ENCODE measurements at regions not wholly inside any gene's neighbourhood (a gene's known extent, or its start where the extent isn't known, plus 50 kb on each side); places are given as distances from the start of the nearest gene placed in this dataset.

DNA sequence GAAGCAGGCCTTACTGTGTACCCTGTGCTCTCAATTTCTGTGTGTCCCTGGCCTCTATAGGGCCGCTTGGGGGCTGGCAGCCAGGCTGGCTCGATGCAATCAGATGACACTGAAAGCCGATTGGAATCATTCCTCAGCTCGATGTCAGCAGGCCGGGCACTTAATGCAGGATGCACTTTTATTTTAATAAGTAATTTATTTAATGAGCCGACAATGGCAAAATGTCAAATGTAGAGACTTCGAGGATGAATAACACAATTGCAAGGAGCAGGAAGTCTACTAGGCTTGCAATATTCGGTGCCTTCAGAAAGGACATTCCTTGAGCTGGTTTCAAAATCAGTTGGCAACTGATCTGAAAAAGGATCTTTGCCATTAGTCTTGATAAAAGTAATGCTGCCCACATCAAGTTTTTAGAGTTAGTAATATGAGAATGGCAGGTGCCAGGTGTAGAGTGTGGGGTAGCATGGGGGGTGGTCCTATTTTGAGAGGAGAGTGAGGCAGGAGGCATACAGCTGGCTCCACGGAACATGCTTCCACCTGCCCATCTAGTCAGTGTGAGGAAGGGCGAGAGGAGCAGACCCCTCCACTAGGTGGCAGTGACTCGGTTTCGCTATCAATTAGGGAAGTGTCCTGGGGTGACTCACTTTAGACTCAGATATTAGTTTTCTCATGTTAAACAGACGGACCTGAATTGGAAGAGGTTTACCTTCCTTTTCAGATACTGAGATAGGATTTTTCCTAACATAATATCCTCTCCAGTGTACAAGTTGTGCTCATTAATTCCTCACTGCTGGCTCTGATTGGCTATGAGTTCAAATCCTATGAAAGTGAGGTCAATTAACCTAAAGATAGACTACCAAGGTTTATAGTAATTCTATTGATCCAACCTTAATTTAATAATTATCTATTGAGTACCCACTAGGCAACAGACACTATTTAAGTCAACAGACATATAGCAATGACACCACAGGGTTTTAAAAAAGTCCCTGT is 80.9 kb downstream of the NABP1 start:
- peak; percentile 69 for TF ChIP-seq CTCF (IDR thresholded peaks at IDR 0.05; ENCODE audit: low read depth, low read length)
- peak; percentile 45 to 59 for DNase-seq (ENCODE audit: low read depth in 2 of 2)
- H3K4me3 ChIP-seq (replicated peaks in 1 of 2; ENCODE audit: low read depth in 2 of 2, low read length in 2 of 2), result no peak overlapping the region

- no peak for DNase-seq (ENCODE audit: low read depth in 2 of 2)
- H3K4me3 ChIP-seq (replicated peaks in 1 of 2; ENCODE audit: low read depth in 2 of 2, low read length in 2 of 2), result no peak overlapping the region
- no peak for TF ChIP-seq CTCF (IDR thresholded peaks at IDR 0.05; ENCODE audit: low read depth, low read length)
Observed at GRCh38 chr2:191759680-191760079, 81.7 kb downstream of the NABP1 start.

DNA sequence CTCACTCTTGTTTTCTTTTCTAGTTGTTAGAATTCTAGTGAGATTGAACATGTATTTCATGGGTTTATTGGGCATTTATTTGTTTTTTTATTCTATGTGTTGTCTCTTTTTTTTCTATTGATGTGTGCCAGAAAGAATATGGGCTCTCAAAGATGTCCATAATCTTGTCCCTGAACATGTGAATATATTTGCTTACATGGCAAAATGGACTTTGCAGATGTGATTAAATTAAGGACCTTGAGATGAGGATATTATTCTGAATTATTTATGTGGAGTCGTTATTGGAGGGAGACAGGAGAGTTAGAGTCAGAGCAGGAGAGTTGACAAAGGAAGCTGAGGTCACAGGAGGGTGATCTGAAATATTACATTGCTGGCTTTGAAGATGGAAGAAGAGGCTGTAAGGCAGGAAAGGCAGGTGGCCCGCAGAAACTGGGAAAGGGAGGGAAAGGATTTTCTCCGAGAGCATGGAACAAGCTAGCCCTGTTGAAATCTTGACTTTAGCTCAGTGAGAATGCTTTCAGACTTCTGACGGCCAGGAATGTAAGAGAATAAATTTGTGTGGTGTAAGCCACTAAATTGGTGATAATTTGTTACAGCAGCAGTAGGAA is 82.8 kb downstream of the NABP1 start:
- TF ChIP-seq CTCF (IDR thresholded peaks at IDR 0.05; ENCODE audit: low read depth, low read length), result no peak
- DNase-seq (ENCODE audit: low read depth in 2 of 2), result no peak

GRCh38 chr2:191773136-191773535 is 73.8 kb downstream of the CAVIN2 start:
- TF ChIP-seq CTCF (IDR thresholded peaks at IDR 0.05; ENCODE audit: low read depth, low read length), result no peak
- no peak overlapping the region for H3K4me3 ChIP-seq (replicated peaks in 1 of 2; ENCODE audit: low read depth in 2 of 2, low read length in 2 of 2)
- DNase-seq (ENCODE audit: low read depth in 2 of 2), result no peak

More for the DNA sequence above, 82.8 kb downstream of the NABP1 start:
- no peak overlapping the region for H3K4me3 ChIP-seq (replicated peaks in 1 of 2; ENCODE audit: low read depth in 2 of 2, low read length in 2 of 2)

DNA sequence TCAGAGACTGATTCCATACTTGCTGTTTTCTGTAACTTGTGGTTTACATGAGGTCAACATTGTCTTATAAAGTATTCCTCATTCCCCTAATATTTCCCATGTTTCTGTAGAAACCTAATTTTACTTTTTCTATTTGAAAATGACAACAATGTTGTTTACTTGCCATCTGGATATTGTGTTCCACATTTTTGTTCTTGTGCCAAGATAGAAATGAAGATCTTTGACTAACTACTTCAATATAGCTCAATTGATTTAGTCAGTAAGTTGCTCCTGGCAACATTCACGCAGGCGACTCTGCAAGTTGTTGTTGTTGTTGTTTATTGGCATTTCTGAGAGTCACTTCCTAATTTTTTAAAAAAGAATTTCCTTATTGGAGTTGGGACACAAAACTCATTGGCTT is 69.5 kb downstream of the CAVIN2 start:
- TF ChIP-seq CTCF (IDR thresholded peaks at IDR 0.05; ENCODE audit: low read depth, low read length), result no peak
- DNase-seq (ENCODE audit: low read depth in 2 of 2), result no peak
- no peak overlapping the region for H3K4me3 ChIP-seq (replicated peaks in 1 of 2; ENCODE audit: low read depth in 2 of 2, low read length in 2 of 2)

DNA sequence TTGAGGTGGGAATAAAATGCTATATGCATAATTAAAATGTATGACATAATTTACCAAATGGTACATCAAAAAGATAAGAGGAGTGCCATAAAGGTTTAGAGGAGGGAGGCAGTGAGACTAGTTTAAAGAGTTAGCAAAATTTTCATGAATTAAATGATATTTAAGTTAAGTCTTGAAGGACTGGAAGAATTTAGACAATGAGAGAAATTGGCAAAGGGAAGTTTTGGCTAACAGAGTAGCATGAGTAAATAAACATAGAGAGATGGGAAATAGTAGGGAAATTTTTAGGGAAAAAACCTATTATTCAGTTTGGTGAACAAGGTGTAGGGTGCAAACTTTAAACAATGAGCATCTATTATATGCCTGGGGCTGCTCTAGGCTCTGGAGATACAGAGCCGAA is 68.8 kb downstream of the CAVIN2 start:
- TF ChIP-seq CTCF (IDR thresholded peaks at IDR 0.05; ENCODE audit: low read depth, low read length), result no peak
- no peak overlapping the region for H3K4me3 ChIP-seq (replicated peaks in 1 of 2; ENCODE audit: low read depth in 2 of 2, low read length in 2 of 2)
- no peak for DNase-seq (ENCODE audit: low read depth in 2 of 2)

All from cardiac fibroblast (primary cell).